UCSD-AML1 (cell line): ENCODE measurements at regions not wholly inside any gene's neighbourhood (a gene's known extent, or its start where the extent isn't known, plus 50 kb on each side); places are given as distances from the start of the nearest gene placed in this dataset.

Experiments
- DNase-seq: peaks from one replicate; lab custom pipeline; 2025; ENCODE audit not compliant: unreplicated experiment; lab: John Stamatoyannopoulos, UW

GRCh38 chr21:31470896-31471694 lies 127.0 kb upstream of the TIAM1 start:
- DNase-seq, result no peak

GRCh38 chr21:31460980-31461379 lies 116.9 kb upstream of the TIAM1 start:
- no peak for DNase-seq

- no peak for DNase-seq
Observed at GRCh38 chr21:31459457-31459856, 115.4 kb upstream of the TIAM1 start.

- no peak for DNase-seq
Observed at GRCh38 chr21:31457675-31458074, 113.6 kb upstream of the TIAM1 start.

GRCh38 chr21:31456201-31456600 lies 112.1 kb upstream of the TIAM1 start:
- no peak for DNase-seq

- DNase-seq, result no peak
Observed at GRCh38 chr21:31455506-31455905, 111.4 kb upstream of the TIAM1 start.

- DNase-seq, result no peak
Observed at GRCh38 chr21:31450980-31451379, 106.9 kb upstream of the TIAM1 start.

GRCh38 chr21:31449921-31450535 lies 106.0 kb upstream of the TIAM1 start:
- no peak for DNase-seq

GRCh38 chr21:31448496-31448895 lies 104.4 kb upstream of the TIAM1 start:
- no peak for DNase-seq

- DNase-seq, result no peak
Observed at GRCh38 chr21:31447505-31447904, 103.4 kb upstream of the TIAM1 start.

- no peak for DNase-seq
Observed at GRCh38 chr21:31446226-31446855, 102.3 kb upstream of the TIAM1 start.

- no peak for DNase-seq
Observed at GRCh38 chr21:31445137-31445536, 101.1 kb upstream of the TIAM1 start.

- no peak for DNase-seq
Observed at GRCh38 chr21:31443736-31444521, 99.9 kb upstream of the TIAM1 start.

- no peak for DNase-seq
Observed at GRCh38 chr21:31442339-31442738, 98.3 kb upstream of the TIAM1 start.

GRCh38 chr21:31429506-31429905 lies 85.4 kb upstream of the TIAM1 start:
- no peak for DNase-seq

- no peak for DNase-seq
Observed at GRCh38 chr21:31426235-31426797, 82.3 kb upstream of the TIAM1 start.

- DNase-seq, result no peak
Observed at GRCh38 chr21:31425138-31425537, 81.1 kb upstream of the TIAM1 start.

GRCh38 chr21:31424058-31424457 lies 80.0 kb upstream of the TIAM1 start:
- DNase-seq, result no peak

GRCh38 chr21:31420988-31421387 lies 76.9 kb upstream of the TIAM1 start:
- DNase-seq, result no peak

- no peak for DNase-seq
Observed at GRCh38 chr21:31420354-31420753, 76.3 kb upstream of the TIAM1 start.

GRCh38 chr21:31418377-31419001 lies 74.4 kb upstream of the TIAM1 start:
- no peak for DNase-seq
